GM23338 (cell line): ENCODE measurements at regions not wholly inside any gene's neighbourhood (a gene's known extent, or its start where the extent isn't known, plus 50 kb on each side); places are given as distances from the start of the nearest gene placed in this dataset.

Source experiments
- ATAC-seq: fragments of 200-7000 bp; cut with Tn5 transposase; 3 replicates; pipeline ENCODE4 v1.9.1; 2020
- DNase-seq: peaks from one replicate; pipeline ENCODE4 v3.0.0-alpha.2; 2015; ENCODE audit warnings: low spot score
- H2AFZ ChIP-seq: fragments of 200-600 bp; sonication (generic); 2 replicates; pipeline ENCODE4 v1.8.0; 2016; ENCODE audit warnings: antibody characterized with exemption, mild to moderate bottlenecking, moderate library complexity
- H3F3A ChIP-seq: fragments of 200-600 bp; sonication (generic); replicated peaks from 2 replicates; pipeline ENCODE4 v1.8.0; 2017; ENCODE audit warnings: antibody characterized with exemption, mixed run types, low read depth
- H3K27ac ChIP-seq: fragments of 200-600 bp; sonication (generic); 2 replicates; pipeline ENCODE4 v1.6.1; 2016; ENCODE audit warnings: low read depth
- H3K27me3 ChIP-seq: fragments of 200-600 bp; sonication (generic); 2 replicates; pipeline ENCODE4 v1.8.0; 2016; ENCODE audit warnings: mild to moderate bottlenecking, mixed run types, moderate library complexity; ENCODE audit not compliant: insufficient read depth
- H3K36me3 ChIP-seq: fragments of 200-600 bp; sonication (generic); 2 replicates; pipeline ENCODE4 v1.8.0; 2016; ENCODE audit warnings: mild to moderate bottlenecking; ENCODE audit not compliant: insufficient read depth
- H3K4me1 ChIP-seq: fragments of 200-600 bp; sonication (generic); 2 replicates; pipeline ENCODE4 v1.8.0; 2016; ENCODE audit warnings: mild to moderate bottlenecking, moderate library complexity; ENCODE audit not compliant: insufficient read depth
- H3K4me2 ChIP-seq: fragments of 200-600 bp; sonication (generic); 2 replicates; pipeline ENCODE4 v1.7.1; 2017; ENCODE audit warnings: mixed run types
- H3K4me3 ChIP-seq: fragments of 200-600 bp; sonication (generic); 2 replicates; pipeline ENCODE4 v1.6.1; 2016; ENCODE audit warnings: mixed run types
- H3K79me2 ChIP-seq: fragments of 200-600 bp; sonication (generic); replicated peaks from 2 replicates; pipeline ENCODE4 v1.8.0; 2017; ENCODE audit warnings: mild to moderate bottlenecking; ENCODE audit not compliant: insufficient read depth
- H3K9me2 ChIP-seq: fragments of 200-600 bp; sonication (generic); 2 replicates; pipeline ENCODE4 v1.8.0; 2017; ENCODE audit not compliant: insufficient read depth
- H4K20me1 ChIP-seq: fragments of 200-600 bp; sonication (generic); replicated peaks from 2 replicates; pipeline ENCODE4 v1.8.0; 2017; ENCODE audit warnings: mild to moderate bottlenecking; ENCODE audit not compliant: insufficient read depth
- H3K27ac Mint-ChIP-seq: 2 replicates; pipeline ENCODE4 v1.8.0; 2020; ENCODE audit warnings: inconsistent platforms, mild to moderate bottlenecking, moderate library complexity, mixed read lengths
- H3K27me3 Mint-ChIP-seq: 3 replicates; pipeline ENCODE4 v1.8.0; 2022; ENCODE audit warnings: low read depth, mild to moderate bottlenecking, moderate library complexity, mixed read lengths, inconsistent platforms; ENCODE audit not compliant: insufficient read depth, poor library complexity
- H3K36me3 Mint-ChIP-seq: 3 replicates; pipeline ENCODE4 v1.8.0; 2021; ENCODE audit warnings: low read depth, mild to moderate bottlenecking, inconsistent platforms, moderate library complexity, mixed read lengths
- H3K4me1 Mint-ChIP-seq: 3 replicates; pipeline ENCODE4 v1.8.0; 2020; ENCODE audit warnings: mild to moderate bottlenecking, inconsistent platforms, mixed read lengths
- H3K4me3 Mint-ChIP-seq: 3 replicates; pipeline ENCODE4 v1.8.0; 2021; ENCODE audit warnings: moderate library complexity, mild to moderate bottlenecking, inconsistent platforms, mixed read lengths
- H3K9me3 Mint-ChIP-seq: 3 replicates; pipeline ENCODE4 v1.8.0; 2020; ENCODE audit warnings: moderate library complexity, mild to moderate bottlenecking, inconsistent platforms, mixed read lengths
- CREB1 ChIP-seq: fragments of 250-450 bp; sonication (Bioruptor Pico); IDR thresholded peaks from 2 replicates; pipeline ENCODE4 v1.5.0; 2020; ENCODE audit warnings: low read depth, mild to moderate bottlenecking, moderate library complexity
- EZH2 ChIP-seq: fragments of 200-600 bp; sonication (generic); IDR thresholded peaks from one replicate; pipeline ENCODE4 v1.8.0; 2017; ENCODE audit warnings: antibody characterized with exemption, mild to moderate bottlenecking, low read depth; ENCODE audit not compliant: unreplicated experiment
- EZH2phosphoT487 ChIP-seq: fragments of 200-600 bp; sonication (generic); IDR thresholded peaks from one replicate; pipeline ENCODE4 v1.8.1; 2018; ENCODE audit warnings: antibody characterized with exemption; ENCODE audit not compliant: unreplicated experiment
- JUNB ChIP-seq: IDR thresholded peaks from one replicate; pipeline ENCODE4 v1.6.1; 2016; ENCODE audit warnings: antibody characterized with exemption; ENCODE audit not compliant: unreplicated experiment
- NANOG ChIP-seq: IDR thresholded peaks from 2 replicates; pipeline ENCODE4 v1.6.1; 2016; ENCODE audit warnings: antibody characterized with exemption, borderline replicate concordance
- POLR2AphosphoS5 ChIP-seq: IDR thresholded peaks from 2 replicates; pipeline ENCODE4 v1.6.1; 2016; ENCODE audit warnings: antibody characterized with exemption, low read depth
- STAT1 ChIP-seq: IDR thresholded peaks from one replicate; pipeline ENCODE4 v1.6.1; 2016; ENCODE audit warnings: antibody characterized with exemption; ENCODE audit not compliant: unreplicated experiment
- ZNF114 ChIP-seq: fragments of 250-450 bp; sonication (Bioruptor Pico); IDR thresholded peaks from 2 replicates; pipeline ENCODE4 v1.5.0; 2020; ENCODE audit warnings: mild to moderate bottlenecking, moderate library complexity
- ZNF331 ChIP-seq: fragments of 250-450 bp; sonication (Bioruptor Pico); IDR thresholded peaks from 2 replicates; pipeline ENCODE4 v1.5.0; 2020; ENCODE audit warnings: low read depth, mild to moderate bottlenecking, moderate library complexity
- TF ChIP-seq, protein P1 (sequence below), 2 experiments: fragments of 200-600 bp in 1 of 2; sonication (generic) in 1 of 2; conservative IDR thresholded peaks; 2 replicates each; pipeline versions ENCODE4 v1.5.1 to v1.6.1; 2016 to 2017; ENCODE audit warnings: antibody characterized with exemption in 2 of 2, low read depth in 2 of 2, mild to moderate bottlenecking in 2 of 2, moderate library complexity in 1 of 2
- TF ChIP-seq, protein P2 (sequence below): IDR thresholded peaks from 2 replicates; pipeline ENCODE4 v1.6.1; 2016; ENCODE audit warnings: antibody characterized with exemption
- TF ChIP-seq, protein P3 (sequence below): fragments of 250-450 bp; sonication (Bioruptor Pico); IDR thresholded peaks from 2 replicates; pipeline ENCODE4 v1.5.0; 2020; ENCODE audit warnings: mild to moderate bottlenecking, moderate library complexity
- TF ChIP-seq, protein P4 (sequence below): IDR thresholded peaks from one replicate; pipeline ENCODE4 v1.6.1; 2018; ENCODE audit warnings: antibody characterized with exemption; ENCODE audit not compliant: unreplicated experiment

DNA sequence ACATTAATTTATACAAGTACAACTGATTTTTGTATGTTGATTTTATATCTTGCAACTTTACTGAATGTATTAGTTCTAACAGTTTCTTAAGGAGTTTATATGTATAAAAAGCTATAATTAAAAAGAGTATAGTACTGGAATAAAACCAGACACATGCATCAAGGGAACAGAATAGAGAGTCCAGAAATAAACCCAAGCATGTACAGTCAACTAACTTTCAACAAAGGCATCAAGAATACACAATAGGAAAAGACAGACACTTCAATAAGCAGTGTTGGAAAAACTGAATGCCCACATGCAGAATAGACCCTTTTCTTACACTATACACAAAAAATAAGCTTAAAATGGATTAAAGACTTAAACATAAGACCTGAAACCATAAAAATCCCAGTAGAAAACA lies 170.9 kb downstream of the ICE1 start (continued):
- TF ChIP-seq POLR2AphosphoS5 (no peak), ZNF114 (CRISPR knock-in tag) (no peak)

DNA sequence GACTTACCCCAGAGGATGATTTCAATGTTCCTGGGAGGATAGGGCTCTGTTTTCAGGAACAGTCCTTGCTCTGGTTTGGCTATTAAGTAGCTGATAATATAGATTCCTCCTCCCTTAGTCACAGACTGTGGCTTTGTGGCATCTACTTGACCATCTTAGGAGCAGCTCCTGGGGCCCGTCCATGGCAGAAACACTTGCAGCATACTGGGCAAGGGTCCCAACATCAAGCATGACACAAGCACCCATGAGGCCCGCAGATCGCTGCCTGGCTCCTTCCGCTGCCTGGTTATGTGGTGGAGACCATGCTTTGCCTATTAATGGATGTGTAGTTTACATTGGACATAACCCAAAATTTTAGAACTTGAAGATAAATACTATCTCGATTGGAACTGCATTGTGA lies 170.1 kb downstream of the ICE1 start:
- H3K79me2 ChIP-seq = no peaks in the 10 kb centered on the region
- H3K36me3 ChIP-seq = no peaks in the 10 kb centered on the region
- H3K4me1 ChIP-seq = no peaks in the 10 kb centered on the region
- H3K9me2 ChIP-seq = peaks cover 1% of the 10 kb centered on the region; the same call in 1 of the 2 replicates
- no peak for DNase-seq
- no peak overlapping the region for H3K4me2 ChIP-seq
- Mint-ChIP-seq H3K27ac (no peak overlapping the region; the same call in 1 of the 2 replicates), H3K4me3 (no peak overlapping the region), H3K4me1 (no peaks in the 10 kb centered on the region; the same call in 2 of the 3 replicates), H3K27me3 (no peaks in the 10 kb centered on the region), H3K36me3 (no peaks in the 10 kb centered on the region), H3K9me3 (no peaks in the 10 kb centered on the region)
- H3F3A ChIP-seq = no peaks in the 10 kb centered on the region
- ATAC-seq = no peak
- no peaks in the 10 kb centered on the region for H4K20me1 ChIP-seq
- H3K27me3 ChIP-seq = no peaks in the 10 kb centered on the region
- no peak overlapping the region for H2AFZ ChIP-seq
- H3K4me3 ChIP-seq = no peak overlapping the region
- TF ChIP-seq POLR2AphosphoS5 = no peak
- TF ChIP-seq, protein P1, sequence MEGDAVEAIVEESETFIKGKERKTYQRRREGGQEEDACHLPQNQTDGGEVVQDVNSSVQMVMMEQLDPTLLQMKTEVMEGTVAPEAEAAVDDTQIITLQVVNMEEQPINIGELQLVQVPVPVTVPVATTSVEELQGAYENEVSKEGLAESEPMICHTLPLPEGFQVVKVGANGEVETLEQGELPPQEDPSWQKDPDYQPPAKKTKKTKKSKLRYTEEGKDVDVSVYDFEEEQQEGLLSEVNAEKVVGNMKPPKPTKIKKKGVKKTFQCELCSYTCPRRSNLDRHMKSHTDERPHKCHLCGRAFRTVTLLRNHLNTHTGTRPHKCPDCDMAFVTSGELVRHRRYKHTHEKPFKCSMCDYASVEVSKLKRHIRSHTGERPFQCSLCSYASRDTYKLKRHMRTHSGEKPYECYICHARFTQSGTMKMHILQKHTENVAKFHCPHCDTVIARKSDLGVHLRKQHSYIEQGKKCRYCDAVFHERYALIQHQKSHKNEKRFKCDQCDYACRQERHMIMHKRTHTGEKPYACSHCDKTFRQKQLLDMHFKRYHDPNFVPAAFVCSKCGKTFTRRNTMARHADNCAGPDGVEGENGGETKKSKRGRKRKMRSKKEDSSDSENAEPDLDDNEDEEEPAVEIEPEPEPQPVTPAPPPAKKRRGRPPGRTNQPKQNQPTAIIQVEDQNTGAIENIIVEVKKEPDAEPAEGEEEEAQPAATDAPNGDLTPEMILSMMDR (conservative IDR thresholded peaks at IDR 0.05; ENCODE audit: low read depth in 2 of 2) = no peak
- TF ChIP-seq, protein P2, sequence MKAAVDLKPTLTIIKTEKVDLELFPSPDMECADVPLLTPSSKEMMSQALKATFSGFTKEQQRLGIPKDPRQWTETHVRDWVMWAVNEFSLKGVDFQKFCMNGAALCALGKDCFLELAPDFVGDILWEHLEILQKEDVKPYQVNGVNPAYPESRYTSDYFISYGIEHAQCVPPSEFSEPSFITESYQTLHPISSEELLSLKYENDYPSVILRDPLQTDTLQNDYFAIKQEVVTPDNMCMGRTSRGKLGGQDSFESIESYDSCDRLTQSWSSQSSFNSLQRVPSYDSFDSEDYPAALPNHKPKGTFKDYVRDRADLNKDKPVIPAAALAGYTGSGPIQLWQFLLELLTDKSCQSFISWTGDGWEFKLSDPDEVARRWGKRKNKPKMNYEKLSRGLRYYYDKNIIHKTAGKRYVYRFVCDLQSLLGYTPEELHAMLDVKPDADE = no peak
- TF ChIP-seq JUNB = no peak
- TF ChIP-seq ZNF331 = no peak
- TF ChIP-seq EZH2phosphoT487 = no peak
- TF ChIP-seq EZH2 = no peak
- TF ChIP-seq, protein P3, sequence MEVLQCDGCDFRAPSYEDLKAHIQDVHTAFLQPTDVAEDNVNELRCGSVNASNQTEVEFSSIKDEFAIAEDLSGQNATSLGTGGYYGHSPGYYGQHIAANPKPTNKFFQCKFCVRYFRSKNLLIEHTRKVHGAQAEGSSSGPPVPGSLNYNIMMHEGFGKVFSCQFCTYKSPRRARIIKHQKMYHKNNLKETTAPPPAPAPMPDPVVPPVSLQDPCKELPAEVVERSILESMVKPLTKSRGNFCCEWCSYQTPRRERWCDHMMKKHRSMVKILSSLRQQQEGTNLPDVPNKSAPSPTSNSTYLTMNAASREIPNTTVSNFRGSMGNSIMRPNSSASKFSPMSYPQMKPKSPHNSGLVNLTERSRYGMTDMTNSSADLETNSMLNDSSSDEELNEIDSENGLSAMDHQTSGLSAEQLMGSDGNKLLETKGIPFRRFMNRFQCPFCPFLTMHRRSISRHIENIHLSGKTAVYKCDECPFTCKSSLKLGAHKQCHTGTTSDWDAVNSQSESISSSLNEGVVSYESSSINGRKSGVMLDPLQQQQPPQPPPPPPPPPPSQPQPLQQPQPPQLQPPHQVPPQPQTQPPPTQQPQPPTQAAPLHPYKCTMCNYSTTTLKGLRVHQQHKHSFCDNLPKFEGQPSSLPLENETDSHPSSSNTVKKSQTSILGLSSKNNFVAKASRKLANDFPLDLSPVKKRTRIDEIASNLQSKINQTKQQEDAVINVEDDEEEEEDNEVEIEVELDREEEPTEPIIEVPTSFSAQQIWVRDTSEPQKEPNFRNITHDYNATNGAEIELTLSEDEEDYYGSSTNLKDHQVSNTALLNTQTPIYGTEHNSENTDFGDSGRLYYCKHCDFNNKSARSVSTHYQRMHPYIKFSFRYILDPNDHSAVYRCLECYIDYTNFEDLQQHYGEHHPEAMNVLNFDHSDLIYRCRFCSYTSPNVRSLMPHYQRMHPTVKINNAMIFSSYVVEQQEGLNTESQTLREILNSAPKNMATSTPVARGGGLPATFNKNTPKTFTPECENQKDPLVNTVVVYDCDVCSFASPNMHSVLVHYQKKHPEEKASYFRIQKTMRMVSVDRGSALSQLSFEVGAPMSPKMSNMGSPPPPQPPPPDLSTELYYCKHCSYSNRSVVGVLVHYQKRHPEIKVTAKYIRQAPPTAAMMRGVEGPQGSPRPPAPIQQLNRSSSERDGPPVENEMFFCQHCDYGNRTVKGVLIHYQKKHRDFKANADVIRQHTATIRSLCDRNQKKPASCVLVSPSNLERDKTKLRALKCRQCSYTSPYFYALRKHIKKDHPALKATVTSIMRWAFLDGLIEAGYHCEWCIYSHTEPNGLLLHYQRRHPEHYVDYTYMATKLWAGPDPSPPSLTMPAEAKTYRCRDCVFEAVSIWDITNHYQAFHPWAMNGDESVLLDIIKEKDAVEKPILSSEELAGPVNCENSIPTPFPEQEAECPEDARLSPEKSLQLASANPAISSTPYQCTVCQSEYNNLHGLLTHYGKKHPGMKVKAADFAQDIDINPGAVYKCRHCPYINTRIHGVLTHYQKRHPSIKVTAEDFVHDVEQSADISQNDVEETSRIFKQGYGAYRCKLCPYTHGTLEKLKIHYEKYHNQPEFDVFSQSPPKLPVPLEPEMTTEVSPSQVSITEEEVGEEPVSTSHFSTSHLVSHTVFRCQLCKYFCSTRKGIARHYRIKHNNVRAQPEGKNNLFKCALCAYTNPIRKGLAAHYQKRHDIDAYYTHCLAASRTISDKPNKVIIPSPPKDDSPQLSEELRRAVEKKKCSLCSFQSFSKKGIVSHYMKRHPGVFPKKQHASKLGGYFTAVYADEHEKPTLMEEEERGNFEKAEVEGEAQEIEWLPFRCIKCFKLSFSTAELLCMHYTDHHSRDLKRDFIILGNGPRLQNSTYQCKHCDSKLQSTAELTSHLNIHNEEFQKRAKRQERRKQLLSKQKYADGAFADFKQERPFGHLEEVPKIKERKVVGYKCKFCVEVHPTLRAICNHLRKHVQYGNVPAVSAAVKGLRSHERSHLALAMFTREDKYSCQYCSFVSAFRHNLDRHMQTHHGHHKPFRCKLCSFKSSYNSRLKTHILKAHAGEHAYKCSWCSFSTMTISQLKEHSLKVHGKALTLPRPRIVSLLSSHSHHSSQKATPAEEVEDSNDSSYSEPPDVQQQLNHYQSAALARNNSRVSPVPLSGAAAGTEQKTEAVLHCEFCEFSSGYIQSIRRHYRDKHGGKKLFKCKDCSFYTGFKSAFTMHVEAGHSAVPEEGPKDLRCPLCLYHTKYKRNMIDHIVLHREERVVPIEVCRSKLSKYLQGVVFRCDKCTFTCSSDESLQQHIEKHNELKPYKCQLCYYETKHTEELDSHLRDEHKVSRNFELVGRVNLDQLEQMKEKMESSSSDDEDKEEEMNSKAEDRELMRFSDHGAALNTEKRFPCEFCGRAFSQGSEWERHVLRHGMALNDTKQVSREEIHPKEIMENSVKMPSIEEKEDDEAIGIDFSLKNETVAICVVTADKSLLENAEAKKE = no peak
- TF ChIP-seq NANOG = no peak
- TF ChIP-seq CREB1 (CRISPR knock-in tag) = no peak
- TF ChIP-seq, protein P4, sequence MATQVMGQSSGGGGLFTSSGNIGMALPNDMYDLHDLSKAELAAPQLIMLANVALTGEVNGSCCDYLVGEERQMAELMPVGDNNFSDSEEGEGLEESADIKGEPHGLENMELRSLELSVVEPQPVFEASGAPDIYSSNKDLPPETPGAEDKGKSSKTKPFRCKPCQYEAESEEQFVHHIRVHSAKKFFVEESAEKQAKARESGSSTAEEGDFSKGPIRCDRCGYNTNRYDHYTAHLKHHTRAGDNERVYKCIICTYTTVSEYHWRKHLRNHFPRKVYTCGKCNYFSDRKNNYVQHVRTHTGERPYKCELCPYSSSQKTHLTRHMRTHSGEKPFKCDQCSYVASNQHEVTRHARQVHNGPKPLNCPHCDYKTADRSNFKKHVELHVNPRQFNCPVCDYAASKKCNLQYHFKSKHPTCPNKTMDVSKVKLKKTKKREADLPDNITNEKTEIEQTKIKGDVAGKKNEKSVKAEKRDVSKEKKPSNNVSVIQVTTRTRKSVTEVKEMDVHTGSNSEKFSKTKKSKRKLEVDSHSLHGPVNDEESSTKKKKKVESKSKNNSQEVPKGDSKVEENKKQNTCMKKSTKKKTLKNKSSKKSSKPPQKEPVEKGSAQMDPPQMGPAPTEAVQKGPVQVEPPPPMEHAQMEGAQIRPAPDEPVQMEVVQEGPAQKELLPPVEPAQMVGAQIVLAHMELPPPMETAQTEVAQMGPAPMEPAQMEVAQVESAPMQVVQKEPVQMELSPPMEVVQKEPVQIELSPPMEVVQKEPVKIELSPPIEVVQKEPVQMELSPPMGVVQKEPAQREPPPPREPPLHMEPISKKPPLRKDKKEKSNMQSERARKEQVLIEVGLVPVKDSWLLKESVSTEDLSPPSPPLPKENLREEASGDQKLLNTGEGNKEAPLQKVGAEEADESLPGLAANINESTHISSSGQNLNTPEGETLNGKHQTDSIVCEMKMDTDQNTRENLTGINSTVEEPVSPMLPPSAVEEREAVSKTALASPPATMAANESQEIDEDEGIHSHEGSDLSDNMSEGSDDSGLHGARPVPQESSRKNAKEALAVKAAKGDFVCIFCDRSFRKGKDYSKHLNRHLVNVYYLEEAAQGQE = no peak
- TF ChIP-seq STAT1 = no peak
- no peak for TF ChIP-seq ZNF114 (CRISPR knock-in tag)
- H3K27ac ChIP-seq = no peak overlapping the region
